Gastrocnemius medialis (tissue), 4 donors: ENCODE measurements at regions not wholly inside any gene's neighbourhood (a gene's known extent, or its start where the extent isn't known, plus 50 kb on each side); places are given as distances from the start of the nearest gene placed in this dataset.

Source experiments
- ATAC-seq, 2 donors: fragments of 150-250 bp; one replicate each; pipeline ENCODE4 v1.9.1; 2016
- DNase-seq, 2 donors: peaks; one replicate each; pipeline ENCODE4 v3.0.0-alpha.2; 2019
- H3K27ac ChIP-seq, 4 donors: fragments of 200-600 bp; sonication (generic); 1 replicate in 1 of 4; 2 replicates in 3 of 4; pipeline ENCODE4 v1.5.1; 2016 to 2018; ENCODE audit warnings: mild to moderate bottlenecking in 2 of 4, moderate library complexity in 1 of 4
- H3K27me3 ChIP-seq, 3 donors: fragments of 200-600 bp; sonication (generic) in 2 of 3; 1 replicate in 1 of 3; 2 replicates in 2 of 3; pipeline versions ENCODE4 v1.5.1 to v1.6.0; 2016 to 2019; ENCODE audit warnings: mild to moderate bottlenecking in 1 of 3, moderate library complexity in 1 of 3
- H3K36me3 ChIP-seq, 2 donors: fragments of 200-600 bp; sonication (generic) in 1 of 2; one replicate each; pipeline ENCODE4 v1.5.1; 2017 to 2018
- H3K4me1 ChIP-seq, 2 donors: fragments of 200-600 bp; sonication (generic) in 1 of 2; one replicate each; pipeline ENCODE4 v1.5.1; 2016 to 2017; ENCODE audit warnings: mild to moderate bottlenecking in 2 of 2
- H3K4me3 ChIP-seq, 4 donors: fragments of 200-600 bp; sonication (generic) in 3 of 4; 1 replicate in 1 of 4; 2 replicates in 3 of 4; pipeline ENCODE4 v1.5.1; 2016 to 2019; ENCODE audit warnings: mild to moderate bottlenecking in 2 of 4
- H3K9me3 ChIP-seq, 3 donors: fragments of 200-600 bp; sonication (generic) in 2 of 3; 1 replicate in 1 of 3; 2 replicates in 2 of 3; pipeline ENCODE4 v1.5.1; 2016 to 2019
- POLR2A ChIP-seq, 2 donors: fragments of 450-650 bp; IDR thresholded peaks; one replicate each; pipeline ENCODE4 v1.6.1; 2017; ENCODE audit warnings: antibody characterized with exemption in 2 of 2, mild to moderate bottlenecking in 2 of 2, moderate library complexity in 2 of 2
- in situ Hi-C, 4 donors: fragments of 200-750 bp; cut with MboI; loops; one replicate each; pipeline versions ENCODE4 v1.15.0 to v1.8.0; 2017; ENCODE audit warnings: low sequenced_read_pairs in 4 of 4
- intact Hi-C: fragments of 100-400 bp; cut with DNase I; formaldehyde crosslinking; loops from one replicate; pipeline ENCODE4 v1.15.1; 2023; ENCODE audit warnings: low total_unique reads
- TF ChIP-seq, protein P1 (sequence below), 5 experiments: fragments of 450-650 bp in 3 of 5; fragments of 200-600 bp in 2 of 5; sonication (generic) in 2 of 5; IDR thresholded peaks in 4 of 5; conservative IDR thresholded peaks in 1 of 5; 1 replicate in 4 of 5; 2 replicates in 1 of 5; pipeline ENCODE4 v1.5.1; 2016 to 2019; ENCODE audit warnings: antibody characterized with exemption in 5 of 5, mild to moderate bottlenecking in 3 of 5, moderate library complexity in 3 of 5

DNA sequence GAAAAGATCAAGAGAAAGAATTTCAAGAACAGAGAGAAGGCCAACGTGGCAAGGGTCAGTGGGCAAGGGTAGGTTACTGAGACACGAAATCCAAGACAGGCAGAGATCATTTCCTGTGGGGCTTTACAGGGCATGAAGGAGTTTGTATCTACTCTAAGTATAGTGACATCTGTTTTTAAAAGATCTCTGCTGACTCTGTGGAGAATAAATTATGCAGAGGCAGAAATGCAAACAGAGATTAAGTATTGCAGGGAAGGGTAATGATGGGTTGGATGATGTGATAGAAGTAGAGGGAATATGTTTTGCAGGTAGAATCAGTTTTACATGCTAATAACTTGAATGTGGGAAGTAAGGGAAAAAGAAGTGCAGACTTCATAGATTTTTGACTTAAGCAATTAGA is 243.5 kb downstream of the FRK start:
- H3K4me3 ChIP-seq, result no peak overlapping the region
- H3K27ac ChIP-seq, result no peak overlapping the region
- no peak for DNase-seq
- TF ChIP-seq, protein P1, sequence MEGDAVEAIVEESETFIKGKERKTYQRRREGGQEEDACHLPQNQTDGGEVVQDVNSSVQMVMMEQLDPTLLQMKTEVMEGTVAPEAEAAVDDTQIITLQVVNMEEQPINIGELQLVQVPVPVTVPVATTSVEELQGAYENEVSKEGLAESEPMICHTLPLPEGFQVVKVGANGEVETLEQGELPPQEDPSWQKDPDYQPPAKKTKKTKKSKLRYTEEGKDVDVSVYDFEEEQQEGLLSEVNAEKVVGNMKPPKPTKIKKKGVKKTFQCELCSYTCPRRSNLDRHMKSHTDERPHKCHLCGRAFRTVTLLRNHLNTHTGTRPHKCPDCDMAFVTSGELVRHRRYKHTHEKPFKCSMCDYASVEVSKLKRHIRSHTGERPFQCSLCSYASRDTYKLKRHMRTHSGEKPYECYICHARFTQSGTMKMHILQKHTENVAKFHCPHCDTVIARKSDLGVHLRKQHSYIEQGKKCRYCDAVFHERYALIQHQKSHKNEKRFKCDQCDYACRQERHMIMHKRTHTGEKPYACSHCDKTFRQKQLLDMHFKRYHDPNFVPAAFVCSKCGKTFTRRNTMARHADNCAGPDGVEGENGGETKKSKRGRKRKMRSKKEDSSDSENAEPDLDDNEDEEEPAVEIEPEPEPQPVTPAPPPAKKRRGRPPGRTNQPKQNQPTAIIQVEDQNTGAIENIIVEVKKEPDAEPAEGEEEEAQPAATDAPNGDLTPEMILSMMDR (IDR thresholded peaks at IDR 0.05 in 4 of 5, conservative IDR thresholded peaks at IDR 0.05 in 1 of 5), result no peak
- no peak for TF ChIP-seq POLR2A (IDR thresholded peaks at IDR 0.05)
- H3K4me1 ChIP-seq, result no peaks in the 10 kb centered on the region
- in situ Hi-C loops (no loop called here), intact Hi-C loops (no loop called here)
- H3K9me3 ChIP-seq, result no peaks in the 10 kb centered on the region
- no peaks in the 10 kb centered on the region for H3K36me3 ChIP-seq
- no peak for ATAC-seq
- no peaks in the 10 kb centered on the region for H3K27me3 ChIP-seq

DNA sequence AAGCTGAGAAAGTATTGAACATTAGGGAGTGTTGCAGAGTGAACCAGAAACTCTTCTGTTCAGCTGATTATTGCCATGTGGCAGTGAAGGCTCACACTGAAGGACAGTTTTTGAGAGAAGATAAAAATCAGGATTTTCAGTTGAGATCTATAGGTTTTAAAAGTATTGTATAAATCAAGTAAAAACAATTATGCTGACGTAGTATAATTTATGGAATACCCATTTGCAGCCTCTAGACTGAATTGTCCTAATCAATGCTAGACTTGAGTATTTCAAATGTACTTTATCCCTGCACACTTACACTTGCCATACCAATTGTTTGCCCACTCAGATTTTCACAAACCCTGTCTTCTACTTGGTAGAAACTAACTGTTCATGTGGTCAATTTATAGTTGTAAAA is 245.8 kb downstream of the FRK start:
- intact Hi-C loops (no loop called here), in situ Hi-C loops (no loop called here)
- no peak for TF ChIP-seq POLR2A (IDR thresholded peaks at IDR 0.05)
- TF ChIP-seq, protein P1 (IDR thresholded peaks at IDR 0.05 in 4 of 5, conservative IDR thresholded peaks at IDR 0.05 in 1 of 5), result no peak
- no peak for DNase-seq
- H3K36me3 ChIP-seq, result no peaks in the 10 kb centered on the region
- no peak overlapping the region for H3K27ac ChIP-seq
- H3K4me1 ChIP-seq, result no peaks in the 10 kb centered on the region
- H3K4me3 ChIP-seq, result no peak overlapping the region
- no peaks in the 10 kb centered on the region for H3K9me3 ChIP-seq
- no peaks in the 10 kb centered on the region for H3K27me3 ChIP-seq
- no peak for ATAC-seq

DNA sequence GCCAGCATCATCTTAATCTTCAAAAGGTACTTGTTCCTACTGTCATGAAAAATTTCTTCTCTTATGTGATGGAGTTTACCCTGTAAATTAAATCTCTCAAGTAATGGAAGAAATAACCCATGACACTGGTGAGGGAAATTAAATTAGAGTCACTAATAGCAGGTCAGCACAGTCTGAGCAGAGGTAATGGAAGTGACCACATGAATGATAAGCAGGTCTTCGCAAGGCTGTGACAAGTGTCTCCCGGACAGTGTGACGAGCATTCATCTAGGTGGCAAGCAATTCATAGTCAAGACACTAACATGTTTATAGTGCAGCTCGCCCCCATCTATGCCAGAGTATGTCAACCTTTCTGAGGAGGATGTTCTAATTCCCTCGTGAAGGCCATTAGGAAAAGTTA is 249.2 kb downstream of the FRK start:
- no peaks in the 10 kb centered on the region for H3K4me1 ChIP-seq
- intact Hi-C loops (no loop called here), in situ Hi-C loops (no loop called here)
- no peaks in the 10 kb centered on the region for H3K27me3 ChIP-seq
- H3K9me3 ChIP-seq, result no peaks in the 10 kb centered on the region
- ATAC-seq (no peak), DNase-seq (no peak)
- H3K4me3 ChIP-seq, result no peak overlapping the region
- no peak overlapping the region for H3K27ac ChIP-seq
- no peaks in the 10 kb centered on the region for H3K36me3 ChIP-seq
- no peak for TF ChIP-seq POLR2A (IDR thresholded peaks at IDR 0.05)
- TF ChIP-seq, protein P1 (IDR thresholded peaks at IDR 0.05 in 4 of 5, conservative IDR thresholded peaks at IDR 0.05 in 1 of 5), result no peak

DNA sequence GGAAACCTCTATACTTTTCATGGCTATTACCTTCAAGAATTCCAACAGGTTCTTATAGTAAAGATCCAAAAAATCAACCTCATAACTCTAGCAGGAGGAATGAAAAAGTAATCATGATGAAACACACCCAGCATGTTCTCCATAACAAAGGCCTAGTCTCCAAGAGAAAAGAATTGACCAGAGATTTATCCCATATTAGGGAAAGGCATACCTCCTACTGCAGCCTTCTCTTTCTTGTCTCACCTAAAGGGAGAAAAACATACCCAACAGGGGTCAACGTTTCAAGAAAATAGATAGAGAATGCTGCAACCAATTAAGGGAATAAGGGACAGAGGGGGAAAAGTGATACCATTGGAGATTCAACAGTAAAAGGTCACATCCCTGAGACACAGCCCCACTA is 262.5 kb downstream of the FRK start:
- TF ChIP-seq POLR2A (IDR thresholded peaks at IDR 0.05), result no peak
- TF ChIP-seq, protein P1 (IDR thresholded peaks at IDR 0.05 in 4 of 5, conservative IDR thresholded peaks at IDR 0.05 in 1 of 5), result no peak
- intact Hi-C loops (no loop called here), in situ Hi-C loops (no loop called here)
- ATAC-seq, result no peak
- no peak overlapping the region for H3K4me3 ChIP-seq
- no peak for DNase-seq
- no peak overlapping the region for H3K27ac ChIP-seq
- no peaks in the 10 kb centered on the region for H3K27me3 ChIP-seq
- H3K9me3 ChIP-seq, result no peaks in the 10 kb centered on the region
- no peaks in the 10 kb centered on the region for H3K36me3 ChIP-seq
- H3K4me1 ChIP-seq, result no peaks in the 10 kb centered on the region

DNA sequence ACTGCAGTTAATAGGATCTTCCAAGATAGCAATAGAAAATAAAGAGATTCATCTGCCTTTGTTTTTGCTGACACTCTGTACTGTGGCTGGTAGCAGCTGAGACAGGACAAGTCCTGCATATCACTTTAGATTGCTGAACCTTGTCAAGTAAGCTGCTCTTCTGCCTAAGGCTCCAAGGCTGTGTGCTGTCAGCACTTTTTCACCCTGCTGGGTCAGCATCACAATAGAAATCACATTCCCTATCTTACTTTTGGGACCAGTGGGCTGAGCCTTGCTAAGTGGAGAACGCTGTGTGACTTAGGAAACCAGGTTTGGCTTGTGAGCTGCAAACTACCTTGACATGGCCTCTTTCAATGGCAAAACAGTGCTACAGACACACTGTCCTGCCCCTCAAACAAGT is 263.9 kb downstream of the FRK start:
- Histone ChIP-seq H3K27me3 (no peaks in the 10 kb centered on the region), H3K4me1 (no peaks in the 10 kb centered on the region), H3K27ac (no peak overlapping the region), H3K4me3 (no peak overlapping the region), H3K36me3 (no peaks in the 10 kb centered on the region), H3K9me3 (no peaks in the 10 kb centered on the region)
- in situ Hi-C loops, result no loop called here
- no peak for TF ChIP-seq POLR2A (IDR thresholded peaks at IDR 0.05)
- TF ChIP-seq, protein P1 (IDR thresholded peaks at IDR 0.05 in 4 of 5, conservative IDR thresholded peaks at IDR 0.05 in 1 of 5), result no peak
- ATAC-seq (no peak), DNase-seq (no peak)
- intact Hi-C loops, result no loop called here
